Tibial nerve (tissue), 4 donors: ENCODE measurements at regions not wholly inside any gene's neighbourhood (a gene's known extent, or its start where the extent isn't known, plus 50 kb on each side); places are given as distances from the start of the nearest gene placed in this dataset.

Experiments
- CTCF ChIP-seq, 5 experiments: fragments of 200-600 bp in 3 of 5; fragments of 450-650 bp in 2 of 5; sonication (generic) in 3 of 5; IDR thresholded peaks; one replicate each; pipeline ENCODE4 v1.5.1; 2016 to 2019; ENCODE audit warnings: antibody characterized with exemption in 5 of 5, mild to moderate bottlenecking in 3 of 5, moderate library complexity in 2 of 5
- EP300 ChIP-seq, 2 donors: sonication (generic); formaldehyde crosslinking; IDR thresholded peaks; one replicate each; pipeline ENCODE4 v1.6.1; 2017; ENCODE audit warnings: antibody characterized with exemption in 2 of 2, mild to moderate bottlenecking in 1 of 2
- POLR2A ChIP-seq, 2 donors: fragments of 450-650 bp; IDR thresholded peaks; one replicate each; pipeline ENCODE4 v1.6.1; 2017; ENCODE audit warnings: antibody characterized with exemption in 2 of 2, mild to moderate bottlenecking in 2 of 2, moderate library complexity in 2 of 2

GRCh38 chr21:9772348-9772672 lies 749.1 kb upstream of the TPTE start:
- TF ChIP-seq CTCF (IDR thresholded peaks at IDR 0.05) (no peak), POLR2A (IDR thresholded peaks at IDR 0.05) (no peak), EP300 (IDR thresholded peaks at IDR 0.05) (no peak)
